ENCODE measurements at regions not wholly inside any gene's neighbourhood (a gene's known extent, or its start where the extent isn't known, plus 50 kb on each side); places are given as distances from the start of the nearest gene placed in this dataset.
A peak's percentile ranks its signal among the peaks of the same experiment; 100 is the strongest.

- H3K27me3 ChIP-seq (ENCODE audit: control insufficient read depth in 2 of 2, insufficient read depth in 2 of 2, low read length in 2 of 2) = no peaks in the 10 kb centered on the region
- Mint-ChIP-seq H3K9me3 (peaks cover 0 to 21% (median 10%) of the 10 kb centered on the region in 7 donors), H3K4me1 (no peaks in the 10 kb centered on the region), H3K27ac (no peak overlapping the region), H3K36me3 (no peaks in the 10 kb centered on the region), H3K27me3 (ENCODE audit: low read depth in 3 of 3) (peaks cover 2 to 5% (median 2%) of the 10 kb centered on the region in 3 donors), H3K4me3 (peak overlapping the region in 1 of 2 donors; percentile 28)
- H2AFZ ChIP-seq (ENCODE audit: insufficient read depth, low read depth, low read length, poor library complexity, severe bottlenecking) = no peak overlapping the region
- no peak for DNase-seq
- no peaks in the 10 kb centered on the region for H4K20me1 ChIP-seq (ENCODE audit: insufficient read depth, low read length)
- intact Hi-C loops (cut with micrococcal nuclease) = no loop called here
- H3K79me2 ChIP-seq (ENCODE audit: insufficient read depth, low read length) = no peaks in the 10 kb centered on the region
- no peak overlapping the region for H3K27ac ChIP-seq (ENCODE audit: low read depth in 1 of 2, low read length in 2 of 2)
- no peak overlapping the region for H3K4me3 ChIP-seq (replicated peaks in 1 of 3; ENCODE audit: low read depth in 2 of 3, low read length in 3 of 3)
- no peak overlapping the region for H3K4me2 ChIP-seq (replicated peaks; ENCODE audit: extremely low read depth, low read length, poor library complexity, severe bottlenecking)
- H3K36me3 ChIP-seq (replicated peaks in 1 of 2; ENCODE audit: control insufficient read depth in 1 of 2, insufficient read depth in 2 of 2, low read length in 2 of 2) = no peaks in the 10 kb centered on the region
- TF ChIP-seq CTCF (IDR thresholded peaks at IDR 0.05) = no peak
- peaks cover 4 to 5% of the 10 kb centered on the region in 2 donors for H3K9me3 ChIP-seq (replicated peaks in 1 of 2; ENCODE audit: control insufficient read depth in 1 of 2, insufficient read depth in 1 of 2, low read length in 2 of 2)
- no peaks in the 10 kb centered on the region for H3K4me1 ChIP-seq (ENCODE audit: control insufficient read depth in 1 of 2, insufficient read depth in 2 of 2, low read length in 2 of 2)
- 100% methylated on average over 1 of the region's 1 CpG for WGBS (ENCODE audit: insufficient coverage)
- H3K9ac ChIP-seq (ENCODE audit: insufficient read depth, low read length, poor library complexity, severe bottlenecking) = no peak overlapping the region
Measured at GRCh38 chr3:144801890-144802289, 830.3 kb downstream of the DIPK2A start.

- peak; percentile 27 to 42 (median 36) for DNase-seq
- H3K9ac ChIP-seq (ENCODE audit: insufficient read depth, low read length, poor library complexity, severe bottlenecking) = no peak overlapping the region
- peak overlapping the region in 1 of 2 donors; percentile 36 for H3K27ac ChIP-seq (ENCODE audit: low read depth in 1 of 2, low read length in 2 of 2)
- no peaks in the 10 kb centered on the region for H3K36me3 ChIP-seq (replicated peaks in 1 of 2; ENCODE audit: control insufficient read depth in 1 of 2, insufficient read depth in 2 of 2, low read length in 2 of 2)
- peaks cover 25% of the 10 kb centered on the region for H3K4me1 Mint-ChIP-seq
- H3K79me2 ChIP-seq (ENCODE audit: insufficient read depth, low read length) = no peaks in the 10 kb centered on the region
- intact Hi-C loops (cut with micrococcal nuclease) = no loop called here
- no peak for TF ChIP-seq CTCF (IDR thresholded peaks at IDR 0.05)
- H3K27me3 ChIP-seq (ENCODE audit: control insufficient read depth in 2 of 2, insufficient read depth in 2 of 2, low read length in 2 of 2) = no peaks in the 10 kb centered on the region
- peaks cover 20 to 22% of the 10 kb centered on the region in 2 donors for H3K4me1 ChIP-seq (ENCODE audit: control insufficient read depth in 1 of 2, insufficient read depth in 2 of 2, low read length in 2 of 2)
- H4K20me1 ChIP-seq (ENCODE audit: insufficient read depth, low read length) = no peaks in the 10 kb centered on the region
- H2AFZ ChIP-seq (ENCODE audit: insufficient read depth, low read depth, low read length, poor library complexity, severe bottlenecking) = no peak overlapping the region
- no CpG with 5 or more reads among the region's 1 CpG for WGBS (ENCODE audit: insufficient coverage)
- peak overlapping the region in 6 of 7 donors; percentile 40 to 88 (median 71) for H3K27ac Mint-ChIP-seq
- peaks cover 0 to 15% (median 7%) of the 10 kb centered on the region in 7 donors for H3K9me3 Mint-ChIP-seq
- peaks cover 0 to 2% (median 0%) of the 10 kb centered on the region in 3 donors for H3K27me3 Mint-ChIP-seq (ENCODE audit: low read depth in 3 of 3)
- H3K4me2 ChIP-seq (replicated peaks; ENCODE audit: extremely low read depth, low read length, poor library complexity, severe bottlenecking) = peak overlapping the region; percentile 43
- peaks cover 4 to 5% of the 10 kb centered on the region in 2 donors for H3K9me3 ChIP-seq (replicated peaks in 1 of 2; ENCODE audit: control insufficient read depth in 1 of 2, insufficient read depth in 1 of 2, low read length in 2 of 2)
- H3K4me3 Mint-ChIP-seq = peak overlapping the region in 1 of 2 donors; percentile 65
- no peaks in the 10 kb centered on the region for H3K36me3 Mint-ChIP-seq
- H3K4me3 ChIP-seq (replicated peaks in 1 of 3; ENCODE audit: low read depth in 2 of 3, low read length in 3 of 3) = peak overlapping the region in 1 of 3 experiments; percentile 24
Measured at GRCh38 chr3:144809380-144809779, 837.8 kb downstream of the DIPK2A start.

Measured in CD14-positive monocyte (primary cell).